Activated CD4-positive, alpha-beta T cell treated with anti-CD3 and anti-CD28 coated beads, Interleukin-2, amount 10 ng/mL, durations not matched to agents 7 days and 5 days (primary cell): ENCODE measurements at regions not wholly inside any gene's neighbourhood (a gene's known extent, or its start where the extent isn't known, plus 50 kb on each side); places are given as distances from the start of the nearest gene placed in this dataset.

ENCODE experiments used
- CTCF ChIA-PET: fragments of 350-600 bp; sonication (Branson Sonifier 250); formaldehyde crosslinking; loops from one replicate; lab custom pipeline; 2021; ENCODE audit warnings: antibody characterized with exemption; lab: Charles Lee
- POLR2A ChIA-PET: fragments of 350-600 bp; sonication (Branson Sonifier 250); formaldehyde crosslinking; loops from one replicate; lab custom pipeline; 2021; ENCODE audit warnings: antibody characterized with exemption; lab: Charles Lee
- DNase-seq: peaks from one replicate; pipeline ENCODE4 v3.0.0-alpha.2; 2020
- H3K27ac Mint-ChIP-seq: one replicate; pipeline ENCODE4 v1.8.0; 2021; ENCODE audit warnings: mild to moderate bottlenecking, moderate library complexity, mixed read lengths
- H3K27me3 Mint-ChIP-seq: one replicate; pipeline ENCODE4 v1.8.0; 2021; ENCODE audit warnings: mixed read lengths
- H3K36me3 Mint-ChIP-seq: one replicate; pipeline ENCODE4 v1.8.0; 2021; ENCODE audit warnings: low read depth, mixed read lengths
- H3K4me1 Mint-ChIP-seq: one replicate; pipeline ENCODE4 v1.8.0; 2021; ENCODE audit warnings: mixed read lengths
- H3K4me3 Mint-ChIP-seq: one replicate; pipeline ENCODE4 v1.8.0; 2021; ENCODE audit warnings: mild to moderate bottlenecking, moderate library complexity, mixed read lengths
- H3K9me3 Mint-ChIP-seq: one replicate; pipeline ENCODE4 v1.8.0; 2021; ENCODE audit warnings: mixed read lengths

- CTCF ChIA-PET = no interaction called here
- POLR2A ChIA-PET = no interaction called here
- no peaks in the 10 kb centered on the region for H3K27me3 Mint-ChIP-seq
- no peak overlapping the region for H3K4me3 Mint-ChIP-seq
- DNase-seq = no peak
- H3K27ac Mint-ChIP-seq = no peak overlapping the region
- no peaks in the 10 kb centered on the region for H3K4me1 Mint-ChIP-seq
- no peaks in the 10 kb centered on the region for H3K9me3 Mint-ChIP-seq
- H3K36me3 Mint-ChIP-seq = no peaks in the 10 kb centered on the region
Observed at GRCh38 chr2:220029013-220029412, 401.6 kb downstream of the SLC4A3 start.

- Mint-ChIP-seq H3K27me3 (no peaks in the 10 kb centered on the region), H3K9me3 (no peaks in the 10 kb centered on the region), H3K4me1 (no peaks in the 10 kb centered on the region), H3K36me3 (no peaks in the 10 kb centered on the region), H3K27ac (no peak overlapping the region), H3K4me3 (no peak overlapping the region)
- ChIA-PET CTCF (no interaction called here), POLR2A (no interaction called here)
- no peak for DNase-seq
Observed at GRCh38 chr2:220033546-220033945, 406.1 kb downstream of the SLC4A3 start.

GRCh38 chr2:220034426-220035130 is 407.1 kb downstream of the SLC4A3 start:
- H3K27ac Mint-ChIP-seq = no peak overlapping the region
- no peak overlapping the region for H3K4me3 Mint-ChIP-seq
- no peaks in the 10 kb centered on the region for H3K27me3 Mint-ChIP-seq
- H3K9me3 Mint-ChIP-seq = no peaks in the 10 kb centered on the region
- ChIA-PET POLR2A (no interaction called here), CTCF (no interaction called here)
- H3K4me1 Mint-ChIP-seq = no peaks in the 10 kb centered on the region
- no peaks in the 10 kb centered on the region for H3K36me3 Mint-ChIP-seq
- DNase-seq = no peak

- H3K4me1 Mint-ChIP-seq = no peaks in the 10 kb centered on the region
- no peaks in the 10 kb centered on the region for H3K27me3 Mint-ChIP-seq
- no peaks in the 10 kb centered on the region for H3K36me3 Mint-ChIP-seq
- H3K4me3 Mint-ChIP-seq = no peak overlapping the region
- no peak overlapping the region for H3K27ac Mint-ChIP-seq
- DNase-seq = no peak
- no peaks in the 10 kb centered on the region for H3K9me3 Mint-ChIP-seq
- ChIA-PET CTCF (interaction anchor here (0.7 kb wide), 1 partner anchor 11 kb away, joined by 4 read pairs; no protein-coding TSS in a partner anchor), POLR2A (no interaction called here)
Observed at GRCh38 chr2:220036431-220036830, 409.0 kb downstream of the SLC4A3 start.

GRCh38 chr2:220040346-220040745 is 412.9 kb downstream of the SLC4A3 start:
- H3K4me3 Mint-ChIP-seq = no peak overlapping the region
- H3K4me1 Mint-ChIP-seq = no peaks in the 10 kb centered on the region
- DNase-seq = no peak
- H3K9me3 Mint-ChIP-seq = no peaks in the 10 kb centered on the region
- H3K27me3 Mint-ChIP-seq = no peaks in the 10 kb centered on the region
- ChIA-PET POLR2A (no interaction called here), CTCF (no interaction called here)
- H3K36me3 Mint-ChIP-seq = no peaks in the 10 kb centered on the region
- H3K27ac Mint-ChIP-seq = no peak overlapping the region

- no peaks in the 10 kb centered on the region for H3K36me3 Mint-ChIP-seq
- CTCF ChIA-PET = no interaction called here
- no peak for DNase-seq
- POLR2A ChIA-PET = no interaction called here
- no peaks in the 10 kb centered on the region for H3K27me3 Mint-ChIP-seq
- H3K9me3 Mint-ChIP-seq = no peaks in the 10 kb centered on the region
- H3K4me3 Mint-ChIP-seq = no peak overlapping the region
- no peak overlapping the region for H3K27ac Mint-ChIP-seq
- H3K4me1 Mint-ChIP-seq = no peaks in the 10 kb centered on the region
Observed at GRCh38 chr2:220041447-220041846, 414.0 kb downstream of the SLC4A3 start.

- CTCF ChIA-PET = no interaction called here
- Mint-ChIP-seq H3K9me3 (no peaks in the 10 kb centered on the region), H3K4me1 (no peaks in the 10 kb centered on the region), H3K4me3 (no peak overlapping the region), H3K27ac (no peak overlapping the region), H3K36me3 (no peaks in the 10 kb centered on the region), H3K27me3 (no peaks in the 10 kb centered on the region)
- DNase-seq = no peak
- POLR2A ChIA-PET = no interaction called here
Observed at GRCh38 chr2:220043155-220043989, 415.9 kb downstream of the SLC4A3 start.

GRCh38 chr2:220043990-220044335 is 416.5 kb downstream of the SLC4A3 start:
- Mint-ChIP-seq H3K36me3 (no peaks in the 10 kb centered on the region), H3K27me3 (no peaks in the 10 kb centered on the region), H3K4me1 (no peaks in the 10 kb centered on the region), H3K4me3 (no peak overlapping the region), H3K27ac (no peak overlapping the region), H3K9me3 (no peaks in the 10 kb centered on the region)
- ChIA-PET CTCF (no interaction called here), POLR2A (no interaction called here)
- no peak for DNase-seq

- ChIA-PET CTCF (no interaction called here), POLR2A (no interaction called here)
- Mint-ChIP-seq H3K9me3 (no peaks in the 10 kb centered on the region), H3K27ac (no peak overlapping the region), H3K4me3 (no peak overlapping the region), H3K36me3 (no peaks in the 10 kb centered on the region), H3K27me3 (no peaks in the 10 kb centered on the region), H3K4me1 (no peaks in the 10 kb centered on the region)
- no peak for DNase-seq
Observed at GRCh38 chr2:220044383-220044782, 417.0 kb downstream of the SLC4A3 start.

GRCh38 chr2:220046507-220046906 is 419.1 kb downstream of the SLC4A3 start:
- Mint-ChIP-seq H3K4me3 (no peak overlapping the region), H3K27ac (no peak overlapping the region), H3K36me3 (no peaks in the 10 kb centered on the region), H3K9me3 (no peaks in the 10 kb centered on the region), H3K4me1 (no peaks in the 10 kb centered on the region), H3K27me3 (no peaks in the 10 kb centered on the region)
- DNase-seq = no peak
- ChIA-PET CTCF (no interaction called here), POLR2A (no interaction called here)

- POLR2A ChIA-PET = no interaction called here
- DNase-seq = no peak
- no peaks in the 10 kb centered on the region for H3K9me3 Mint-ChIP-seq
- no peak overlapping the region for H3K27ac Mint-ChIP-seq
- no peaks in the 10 kb centered on the region for H3K27me3 Mint-ChIP-seq
- no peaks in the 10 kb centered on the region for H3K4me1 Mint-ChIP-seq
- H3K4me3 Mint-ChIP-seq = no peak overlapping the region
- H3K36me3 Mint-ChIP-seq = no peaks in the 10 kb centered on the region
- CTCF ChIA-PET = no interaction called here
Observed at GRCh38 chr2:220051716-220052115, 424.3 kb downstream of the SLC4A3 start.

- Mint-ChIP-seq H3K27me3 (no peaks in the 10 kb centered on the region), H3K4me1 (no peaks in the 10 kb centered on the region), H3K36me3 (no peaks in the 10 kb centered on the region), H3K4me3 (no peak overlapping the region), H3K9me3 (no peaks in the 10 kb centered on the region), H3K27ac (no peak overlapping the region)
- DNase-seq = no peak
- POLR2A ChIA-PET = no interaction called here
- CTCF ChIA-PET = no interaction called here
Observed at GRCh38 chr2:220053919-220054318, 426.5 kb downstream of the SLC4A3 start.

- Mint-ChIP-seq H3K36me3 (no peaks in the 10 kb centered on the region), H3K4me3 (no peak overlapping the region), H3K27me3 (no peaks in the 10 kb centered on the region), H3K4me1 (no peaks in the 10 kb centered on the region), H3K27ac (no peak overlapping the region), H3K9me3 (no peaks in the 10 kb centered on the region)
- CTCF ChIA-PET = no interaction called here
- POLR2A ChIA-PET = no interaction called here
- DNase-seq = no peak
Observed at GRCh38 chr2:220057391-220057790, 430.0 kb downstream of the SLC4A3 start.
